Hematopoietic multipotent progenitor cell (in vitro differentiated cells): ENCODE measurements at regions not wholly inside any gene's neighbourhood (a gene's known extent, or its start where the extent isn't known, plus 50 kb on each side); places are given as distances from the start of the nearest gene placed in this dataset.
A peak's percentile ranks its signal among the peaks of the same experiment; 100 is the strongest.

Source experiments
- DNase-seq, 3 donors: peaks; one replicate each; pipeline ENCODE4 v3.0.0-alpha.2; 2011 to 2015; ENCODE audit warnings: low read depth in 2 of 3, low spot score in 2 of 3

- DNase-seq, result no peak
Observed at GRCh38 chr7:42511027-42511426, 274.0 kb upstream of the GLI3 start.

GRCh38 chr7:42506097-42506496 is 269.1 kb upstream of the GLI3 start:
- no peak for DNase-seq

GRCh38 chr7:42502022-42502421 is 265.0 kb upstream of the GLI3 start:
- no peak for DNase-seq

GRCh38 chr7:42495256-42495655 is 258.2 kb upstream of the GLI3 start:
- DNase-seq, result no peak

- DNase-seq, result no peak
Observed at GRCh38 chr7:42494736-42495135, 257.7 kb upstream of the GLI3 start.

- no peak for DNase-seq
Observed at GRCh38 chr7:42494199-42494710, 257.2 kb upstream of the GLI3 start.

GRCh38 chr7:42493436-42494198 is 256.6 kb upstream of the GLI3 start:
- peak in 1 of 3 donors; percentile 8 for DNase-seq

GRCh38 chr7:42492920-42493319 is 255.9 kb upstream of the GLI3 start:
- no peak for DNase-seq

GRCh38 chr7:42491106-42491505 is 254.1 kb upstream of the GLI3 start:
- no peak for DNase-seq

- no peak for DNase-seq
Observed at GRCh38 chr7:42489299-42489698, 252.3 kb upstream of the GLI3 start.

GRCh38 chr7:42485301-42485766 is 248.3 kb upstream of the GLI3 start:
- DNase-seq, result no peak

GRCh38 chr7:42483886-42484285 is 246.9 kb upstream of the GLI3 start:
- DNase-seq, result no peak

- DNase-seq, result no peak
Observed at GRCh38 chr7:42479816-42480633, 243.0 kb upstream of the GLI3 start.

GRCh38 chr7:42479452-42479815 is 242.4 kb upstream of the GLI3 start:
- DNase-seq, result no peak

GRCh38 chr7:42478717-42479116 is 241.7 kb upstream of the GLI3 start:
- DNase-seq, result no peak

- DNase-seq, result no peak
Observed at GRCh38 chr7:42476255-42476654, 239.2 kb upstream of the GLI3 start.

GRCh38 chr7:42475082-42475481 is 238.1 kb upstream of the GLI3 start:
- no peak for DNase-seq

- DNase-seq, result no peak
Observed at GRCh38 chr7:42473099-42473498, 236.1 kb upstream of the GLI3 start.

GRCh38 chr7:42471573-42472174 is 234.7 kb upstream of the GLI3 start:
- DNase-seq, result no peak

GRCh38 chr7:42469341-42469740 is 232.3 kb upstream of the GLI3 start:
- no peak for DNase-seq

GRCh38 chr7:42468471-42468870 is 231.5 kb upstream of the GLI3 start:
- DNase-seq, result no peak
